H1 (cell line): ENCODE measurements at regions not wholly inside any gene's neighbourhood (a gene's known extent, or its start where the extent isn't known, plus 50 kb on each side); places are given as distances from the start of the nearest gene placed in this dataset.

Experiments used
- CHD2 ChIP-seq: IDR thresholded peaks from 2 replicates; pipeline ENCODE4 v1.6.1; 2012; ENCODE audit warnings: low read length, improper control_type of control experiment
- GABPA ChIP-seq: IDR thresholded peaks from 2 replicates; pipeline ENCODE4 v1.6.1; 2011; ENCODE audit warnings: mild to moderate bottlenecking, low read length, moderate library complexity, borderline replicate concordance; ENCODE audit not compliant: insufficient read depth
- JUN ChIP-seq: IDR thresholded peaks from 2 replicates; pipeline ENCODE4 v1.6.1; 2011; ENCODE audit warnings: low read depth, mild to moderate bottlenecking, improper control_type of control experiment, low read length
- JUND ChIP-seq: IDR thresholded peaks from 2 replicates; pipeline ENCODE4 v1.6.1; 2011; ENCODE audit warnings: mild to moderate bottlenecking, improper control_type of control experiment, low read length
- KDM1A ChIP-seq: fragments of 200-600, 300-600 bp; sonication (generic); IDR thresholded peaks from 2 replicates; pipeline ENCODE4 v1.7.1; 2016; ENCODE audit warnings: mild to moderate bottlenecking, low read length, borderline replicate concordance
- SIX5 ChIP-seq: IDR thresholded peaks from 2 replicates; pipeline ENCODE4 v1.6.1; 2011; ENCODE audit warnings: mild to moderate bottlenecking, low read depth, low read length
- SP4 ChIP-seq: IDR thresholded peaks from 2 replicates; pipeline ENCODE4 v1.6.1; 2012; ENCODE audit warnings: low read length, inconsistent platforms
- TF ChIP-seq, protein P1 (sequence below): fragments of 300-600 bp; sonication (generic); IDR thresholded peaks from 2 replicates; pipeline ENCODE4 v1.7.1; 2012; ENCODE audit warnings: low read length, moderate library complexity, mild to moderate bottlenecking, inconsistent platforms; ENCODE audit not compliant: insufficient replicate concordance
- TF ChIP-seq, protein P2 (sequence below): IDR thresholded peaks from 2 replicates; pipeline ENCODE4 v1.6.1; 2012; ENCODE audit warnings: inconsistent platforms

DNA sequence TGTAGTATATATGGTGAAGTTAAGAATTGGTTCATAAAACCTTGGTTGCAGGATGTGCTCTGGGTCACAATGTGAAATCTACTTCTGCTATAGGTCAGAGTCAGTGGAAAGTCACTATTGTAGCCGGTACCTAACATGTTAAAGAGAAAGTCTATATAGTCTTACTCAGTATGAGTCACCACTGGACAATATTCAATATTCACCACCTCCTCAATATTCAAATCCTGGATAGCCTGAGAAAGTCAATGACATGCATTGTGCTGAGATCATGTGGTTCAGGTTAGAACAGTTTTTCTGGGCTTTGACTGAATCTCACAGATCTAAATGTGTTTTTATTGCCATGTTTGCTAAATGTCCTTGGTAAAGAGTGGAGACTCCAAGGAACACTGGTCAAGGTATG is 108.8 kb downstream of the HMHB1 start (continued):
- TF ChIP-seq, protein P1, sequence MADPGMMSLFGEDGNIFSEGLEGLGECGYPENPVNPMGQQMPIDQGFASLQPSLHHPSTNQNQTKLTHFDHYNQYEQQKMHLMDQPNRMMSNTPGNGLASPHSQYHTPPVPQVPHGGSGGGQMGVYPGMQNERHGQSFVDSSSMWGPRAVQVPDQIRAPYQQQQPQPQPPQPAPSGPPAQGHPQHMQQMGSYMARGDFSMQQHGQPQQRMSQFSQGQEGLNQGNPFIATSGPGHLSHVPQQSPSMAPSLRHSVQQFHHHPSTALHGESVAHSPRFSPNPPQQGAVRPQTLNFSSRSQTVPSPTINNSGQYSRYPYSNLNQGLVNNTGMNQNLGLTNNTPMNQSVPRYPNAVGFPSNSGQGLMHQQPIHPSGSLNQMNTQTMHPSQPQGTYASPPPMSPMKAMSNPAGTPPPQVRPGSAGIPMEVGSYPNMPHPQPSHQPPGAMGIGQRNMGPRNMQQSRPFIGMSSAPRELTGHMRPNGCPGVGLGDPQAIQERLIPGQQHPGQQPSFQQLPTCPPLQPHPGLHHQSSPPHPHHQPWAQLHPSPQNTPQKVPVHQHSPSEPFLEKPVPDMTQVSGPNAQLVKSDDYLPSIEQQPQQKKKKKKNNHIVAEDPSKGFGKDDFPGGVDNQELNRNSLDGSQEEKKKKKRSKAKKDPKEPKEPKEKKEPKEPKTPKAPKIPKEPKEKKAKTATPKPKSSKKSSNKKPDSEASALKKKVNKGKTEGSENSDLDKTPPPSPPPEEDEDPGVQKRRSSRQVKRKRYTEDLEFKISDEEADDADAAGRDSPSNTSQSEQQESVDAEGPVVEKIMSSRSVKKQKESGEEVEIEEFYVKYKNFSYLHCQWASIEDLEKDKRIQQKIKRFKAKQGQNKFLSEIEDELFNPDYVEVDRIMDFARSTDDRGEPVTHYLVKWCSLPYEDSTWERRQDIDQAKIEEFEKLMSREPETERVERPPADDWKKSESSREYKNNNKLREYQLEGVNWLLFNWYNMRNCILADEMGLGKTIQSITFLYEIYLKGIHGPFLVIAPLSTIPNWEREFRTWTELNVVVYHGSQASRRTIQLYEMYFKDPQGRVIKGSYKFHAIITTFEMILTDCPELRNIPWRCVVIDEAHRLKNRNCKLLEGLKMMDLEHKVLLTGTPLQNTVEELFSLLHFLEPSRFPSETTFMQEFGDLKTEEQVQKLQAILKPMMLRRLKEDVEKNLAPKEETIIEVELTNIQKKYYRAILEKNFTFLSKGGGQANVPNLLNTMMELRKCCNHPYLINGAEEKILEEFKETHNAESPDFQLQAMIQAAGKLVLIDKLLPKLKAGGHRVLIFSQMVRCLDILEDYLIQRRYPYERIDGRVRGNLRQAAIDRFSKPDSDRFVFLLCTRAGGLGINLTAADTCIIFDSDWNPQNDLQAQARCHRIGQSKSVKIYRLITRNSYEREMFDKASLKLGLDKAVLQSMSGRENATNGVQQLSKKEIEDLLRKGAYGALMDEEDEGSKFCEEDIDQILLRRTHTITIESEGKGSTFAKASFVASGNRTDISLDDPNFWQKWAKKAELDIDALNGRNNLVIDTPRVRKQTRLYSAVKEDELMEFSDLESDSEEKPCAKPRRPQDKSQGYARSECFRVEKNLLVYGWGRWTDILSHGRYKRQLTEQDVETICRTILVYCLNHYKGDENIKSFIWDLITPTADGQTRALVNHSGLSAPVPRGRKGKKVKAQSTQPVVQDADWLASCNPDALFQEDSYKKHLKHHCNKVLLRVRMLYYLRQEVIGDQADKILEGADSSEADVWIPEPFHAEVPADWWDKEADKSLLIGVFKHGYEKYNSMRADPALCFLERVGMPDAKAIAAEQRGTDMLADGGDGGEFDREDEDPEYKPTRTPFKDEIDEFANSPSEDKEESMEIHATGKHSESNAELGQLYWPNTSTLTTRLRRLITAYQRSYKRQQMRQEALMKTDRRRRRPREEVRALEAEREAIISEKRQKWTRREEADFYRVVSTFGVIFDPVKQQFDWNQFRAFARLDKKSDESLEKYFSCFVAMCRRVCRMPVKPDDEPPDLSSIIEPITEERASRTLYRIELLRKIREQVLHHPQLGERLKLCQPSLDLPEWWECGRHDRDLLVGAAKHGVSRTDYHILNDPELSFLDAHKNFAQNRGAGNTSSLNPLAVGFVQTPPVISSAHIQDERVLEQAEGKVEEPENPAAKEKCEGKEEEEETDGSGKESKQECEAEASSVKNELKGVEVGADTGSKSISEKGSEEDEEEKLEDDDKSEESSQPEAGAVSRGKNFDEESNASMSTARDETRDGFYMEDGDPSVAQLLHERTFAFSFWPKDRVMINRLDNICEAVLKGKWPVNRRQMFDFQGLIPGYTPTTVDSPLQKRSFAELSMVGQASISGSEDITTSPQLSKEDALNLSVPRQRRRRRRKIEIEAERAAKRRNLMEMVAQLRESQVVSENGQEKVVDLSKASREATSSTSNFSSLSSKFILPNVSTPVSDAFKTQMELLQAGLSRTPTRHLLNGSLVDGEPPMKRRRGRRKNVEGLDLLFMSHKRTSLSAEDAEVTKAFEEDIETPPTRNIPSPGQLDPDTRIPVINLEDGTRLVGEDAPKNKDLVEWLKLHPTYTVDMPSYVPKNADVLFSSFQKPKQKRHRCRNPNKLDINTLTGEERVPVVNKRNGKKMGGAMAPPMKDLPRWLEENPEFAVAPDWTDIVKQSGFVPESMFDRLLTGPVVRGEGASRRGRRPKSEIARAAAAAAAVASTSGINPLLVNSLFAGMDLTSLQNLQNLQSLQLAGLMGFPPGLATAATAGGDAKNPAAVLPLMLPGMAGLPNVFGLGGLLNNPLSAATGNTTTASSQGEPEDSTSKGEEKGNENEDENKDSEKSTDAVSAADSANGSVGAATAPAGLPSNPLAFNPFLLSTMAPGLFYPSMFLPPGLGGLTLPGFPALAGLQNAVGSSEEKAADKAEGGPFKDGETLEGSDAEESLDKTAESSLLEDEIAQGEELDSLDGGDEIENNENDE: no peak
- no peak for TF ChIP-seq KDM1A
- TF ChIP-seq JUND: no peak
- TF ChIP-seq SIX5: no peak
- TF ChIP-seq, protein P2, sequence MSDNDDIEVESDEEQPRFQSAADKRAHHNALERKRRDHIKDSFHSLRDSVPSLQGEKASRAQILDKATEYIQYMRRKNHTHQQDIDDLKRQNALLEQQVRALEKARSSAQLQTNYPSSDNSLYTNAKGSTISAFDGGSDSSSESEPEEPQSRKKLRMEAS: no peak
- no peak for TF ChIP-seq SP4
- TF ChIP-seq CHD2: no peak
- TF ChIP-seq GABPA: no peak
- TF ChIP-seq JUN: no peak
